MM.1S (cell line): ENCODE measurements at regions not wholly inside any gene's neighbourhood (a gene's known extent, or its start where the extent isn't known, plus 50 kb on each side); places are given as distances from the start of the nearest gene placed in this dataset.

Experiments used
- DNase-seq: peaks from one replicate; pipeline ENCODE4 v3.0.0-alpha.2; 2015
- H2AFZ ChIP-seq: fragments of 300-600 bp; sonication (generic); 2 replicates; pipeline ENCODE4 v1.6.0; 2016; ENCODE audit warnings: antibody characterized with exemption, low read length
- H3F3A ChIP-seq: fragments of 300-600 bp; sonication (generic); 2 replicates; pipeline ENCODE4 v1.6.1; 2016; ENCODE audit warnings: mild to moderate bottlenecking, antibody characterized with exemption, low read length, moderate library complexity, mixed read lengths; ENCODE audit not compliant: insufficient read depth
- H3K27ac ChIP-seq: fragments of 300-600 bp; sonication (generic); 2 replicates; pipeline ENCODE4 v1.5.1; 2016; ENCODE audit warnings: mild to moderate bottlenecking, low read length
- H3K27me3 ChIP-seq: fragments of 300-600 bp; sonication (generic); replicated peaks from 2 replicates; pipeline ENCODE4 v1.6.0; 2016; ENCODE audit warnings: low read length; ENCODE audit not compliant: insufficient read depth
- H3K36me3 ChIP-seq: fragments of 300-600 bp; sonication (generic); replicated peaks from 2 replicates; pipeline ENCODE4 v1.6.1; 2016; ENCODE audit warnings: mild to moderate bottlenecking, low read length, mixed read lengths; ENCODE audit not compliant: insufficient read depth
- H3K4me1 ChIP-seq: fragments of 300-600 bp; sonication (generic); 2 replicates; pipeline ENCODE4 v1.6.1; 2016; ENCODE audit warnings: low read length, mixed read lengths
- H3K4me2 ChIP-seq: fragments of 300-600 bp; sonication (generic); 2 replicates; pipeline ENCODE4 v1.6.0; 2016; ENCODE audit warnings: low read depth, low read length
- H3K4me3 ChIP-seq: fragments of 300-600 bp; sonication (generic); 2 replicates; pipeline ENCODE4 v1.5.1; 2016; ENCODE audit warnings: low read length, mixed read lengths
- H3K79me2 ChIP-seq: fragments of 300-600 bp; sonication (generic); 2 replicates; pipeline ENCODE4 v1.6.1; 2016; ENCODE audit warnings: mixed run types, low read length, mixed read lengths
- H3K9ac ChIP-seq: fragments of 300-600 bp; sonication (generic); 2 replicates; pipeline ENCODE4 v1.6.1; 2016; ENCODE audit warnings: low read length, mixed read lengths
- H3K9me2 ChIP-seq: fragments of 300-600 bp; sonication (generic); replicated peaks from 2 replicates; pipeline ENCODE4 v1.6.1; 2016; ENCODE audit warnings: mild to moderate bottlenecking, low read length, mixed read lengths; ENCODE audit not compliant: insufficient read depth
- H3K9me3 ChIP-seq: fragments of 300-600 bp; sonication (generic); replicated peaks from 2 replicates; pipeline ENCODE4 v1.6.1; 2016; ENCODE audit warnings: mild to moderate bottlenecking, low read length, mixed read lengths; ENCODE audit not compliant: insufficient read depth
- H4K20me1 ChIP-seq: fragments of 300-600 bp; sonication (generic); 2 replicates; pipeline ENCODE4 v1.6.1; 2016; ENCODE audit warnings: mild to moderate bottlenecking, low read length, moderate library complexity, mixed read lengths; ENCODE audit not compliant: insufficient read depth
- EZH2 ChIP-seq: fragments of 300-600 bp; sonication (generic); optimal IDR thresholded peaks from 2 replicates; pipeline ENCODE3; 2017; ENCODE audit warnings: low read depth, mild to moderate bottlenecking, antibody characterized with exemption, low read length, mixed read lengths
- EZH2phosphoT487 ChIP-seq: fragments of 300-600 bp; sonication (generic); IDR thresholded peaks from 2 replicates; pipeline ENCODE4 v1.6.1; 2018; ENCODE audit warnings: antibody characterized with exemption, low read length
- TF ChIP-seq, protein P1 (sequence below): fragments of 300-600 bp; sonication (generic); IDR thresholded peaks from 2 replicates; pipeline ENCODE4 v1.5.1; 2016; ENCODE audit warnings: antibody characterized with exemption, low read length, mixed read lengths

DNA sequence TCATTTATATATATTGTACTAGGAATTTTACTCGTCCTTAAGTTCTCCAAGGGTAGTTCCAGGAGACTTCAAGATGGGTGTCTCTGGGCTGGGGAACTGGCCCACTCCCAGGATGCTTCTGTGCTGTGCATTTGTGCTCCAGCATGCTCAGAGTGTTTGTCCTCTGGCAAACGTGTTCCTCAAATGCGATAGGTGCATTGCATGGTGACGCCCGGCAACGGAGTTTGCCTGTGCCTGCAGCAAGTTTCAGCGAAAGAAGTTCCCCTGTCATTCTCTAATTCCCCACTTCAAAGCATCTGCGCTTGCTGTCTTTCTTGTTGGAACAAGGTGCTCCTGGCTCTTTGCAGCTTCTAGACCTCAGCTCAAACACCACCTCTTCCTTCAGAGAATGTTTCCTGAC is 465.1 kb downstream of the GALR1 start:
- Histone ChIP-seq H3K4me3 (no peak overlapping the region), H3F3A (no peaks in the 10 kb centered on the region), H3K9ac (no peak overlapping the region), H3K4me1 (no peaks in the 10 kb centered on the region), H3K9me3 (no peaks in the 10 kb centered on the region), H3K79me2 (no peaks in the 10 kb centered on the region), H3K36me3 (no peaks in the 10 kb centered on the region), H4K20me1 (no peaks in the 10 kb centered on the region), H3K9me2 (no peaks in the 10 kb centered on the region), H3K4me2 (no peak overlapping the region), H3K27ac (no peak overlapping the region), H2AFZ (no peak overlapping the region), H3K27me3 (no peaks in the 10 kb centered on the region)
- no peak for TF ChIP-seq EZH2
- TF ChIP-seq, protein P1, sequence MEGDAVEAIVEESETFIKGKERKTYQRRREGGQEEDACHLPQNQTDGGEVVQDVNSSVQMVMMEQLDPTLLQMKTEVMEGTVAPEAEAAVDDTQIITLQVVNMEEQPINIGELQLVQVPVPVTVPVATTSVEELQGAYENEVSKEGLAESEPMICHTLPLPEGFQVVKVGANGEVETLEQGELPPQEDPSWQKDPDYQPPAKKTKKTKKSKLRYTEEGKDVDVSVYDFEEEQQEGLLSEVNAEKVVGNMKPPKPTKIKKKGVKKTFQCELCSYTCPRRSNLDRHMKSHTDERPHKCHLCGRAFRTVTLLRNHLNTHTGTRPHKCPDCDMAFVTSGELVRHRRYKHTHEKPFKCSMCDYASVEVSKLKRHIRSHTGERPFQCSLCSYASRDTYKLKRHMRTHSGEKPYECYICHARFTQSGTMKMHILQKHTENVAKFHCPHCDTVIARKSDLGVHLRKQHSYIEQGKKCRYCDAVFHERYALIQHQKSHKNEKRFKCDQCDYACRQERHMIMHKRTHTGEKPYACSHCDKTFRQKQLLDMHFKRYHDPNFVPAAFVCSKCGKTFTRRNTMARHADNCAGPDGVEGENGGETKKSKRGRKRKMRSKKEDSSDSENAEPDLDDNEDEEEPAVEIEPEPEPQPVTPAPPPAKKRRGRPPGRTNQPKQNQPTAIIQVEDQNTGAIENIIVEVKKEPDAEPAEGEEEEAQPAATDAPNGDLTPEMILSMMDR = no peak
- no peak for TF ChIP-seq EZH2phosphoT487
- DNase-seq = no peak

DNA sequence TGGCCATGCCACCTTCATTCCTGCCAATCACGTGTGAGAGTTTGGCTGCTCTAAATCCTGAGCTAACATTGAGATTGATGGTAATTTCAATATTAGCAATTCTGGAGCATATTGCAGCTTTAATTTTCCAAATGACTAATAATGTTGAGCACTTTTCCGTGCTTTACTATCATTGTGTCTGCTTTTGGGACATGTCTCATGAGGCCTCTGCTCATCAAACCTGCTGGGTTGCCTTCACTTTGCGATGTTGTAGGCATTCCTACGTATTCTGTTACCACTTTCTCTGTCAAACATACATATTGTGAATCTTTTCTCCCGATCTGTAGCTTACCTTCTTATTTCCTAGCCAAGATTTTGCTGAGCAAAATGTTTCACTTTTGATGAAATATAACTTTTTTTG is 466.6 kb downstream of the GALR1 start:
- Histone ChIP-seq H3K36me3 (no peaks in the 10 kb centered on the region), H3K4me1 (no peaks in the 10 kb centered on the region), H3K4me3 (no peak overlapping the region), H3K9me3 (no peaks in the 10 kb centered on the region), H2AFZ (no peak overlapping the region), H3K27ac (no peak overlapping the region), H3K9ac (no peak overlapping the region), H4K20me1 (no peaks in the 10 kb centered on the region), H3K4me2 (no peak overlapping the region), H3K27me3 (no peaks in the 10 kb centered on the region), H3F3A (no peaks in the 10 kb centered on the region), H3K9me2 (no peaks in the 10 kb centered on the region), H3K79me2 (no peaks in the 10 kb centered on the region)
- TF ChIP-seq, protein P1 = no peak
- TF ChIP-seq EZH2 = no peak
- TF ChIP-seq EZH2phosphoT487 = no peak
- no peak for DNase-seq

DNA sequence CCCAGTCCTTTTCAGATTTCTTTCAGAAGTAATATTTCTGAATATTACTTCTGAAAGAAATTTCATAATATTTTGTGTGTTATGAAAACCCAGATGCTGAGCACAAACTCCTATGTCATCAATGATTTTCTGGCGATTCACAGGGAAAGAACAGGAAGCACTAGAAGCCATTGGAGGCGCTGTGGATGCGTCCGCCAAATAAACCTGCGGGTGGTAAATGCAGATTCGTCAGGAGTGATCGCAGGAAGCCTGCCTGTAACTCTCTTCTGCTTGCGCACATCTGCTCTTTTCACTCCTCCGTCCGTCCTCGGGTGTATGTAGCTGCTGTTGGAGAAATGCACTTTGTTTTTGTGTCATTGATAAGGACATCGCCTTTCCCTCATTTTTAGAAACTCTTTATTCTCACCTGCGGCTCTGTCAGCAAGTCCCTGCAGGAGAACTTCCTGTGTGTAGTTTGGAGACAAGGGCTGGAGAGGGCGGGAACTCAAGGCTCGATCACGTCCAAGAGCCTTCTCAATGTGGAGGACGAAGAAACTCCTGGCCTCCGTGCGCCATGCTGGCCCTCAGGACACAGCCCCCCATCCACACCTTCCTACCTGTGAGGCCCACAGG is 483.8 kb downstream of the GALR1 start:
- H4K20me1 ChIP-seq = no peaks in the 10 kb centered on the region
- no peak overlapping the region for H3K4me2 ChIP-seq
- H3K27ac ChIP-seq = no peak overlapping the region
- H3K4me3 ChIP-seq = no peak overlapping the region
- H3K4me1 ChIP-seq = 0 out of 2 replicates have a peak, but pooled peaks cover 13% of the 10 kb centered on the region
- no peaks in the 10 kb centered on the region for H3F3A ChIP-seq
- no peak for DNase-seq
- no peak overlapping the region for H2AFZ ChIP-seq
- no peak for TF ChIP-seq EZH2
- TF ChIP-seq, protein P1 = no peak
- TF ChIP-seq EZH2phosphoT487 = no peak
- no peaks in the 10 kb centered on the region for H3K79me2 ChIP-seq
- H3K27me3 ChIP-seq = no peaks in the 10 kb centered on the region
- H3K36me3 ChIP-seq = no peaks in the 10 kb centered on the region
- H3K9ac ChIP-seq = no peak overlapping the region
- no peaks in the 10 kb centered on the region for H3K9me2 ChIP-seq
- no peaks in the 10 kb centered on the region for H3K9me3 ChIP-seq
